NCI-H1092 (cell line): ENCODE measurements at regions not wholly inside any gene's neighbourhood (a gene's known extent, or its start where the extent isn't known, plus 50 kb on each side); places are given as distances from the start of the nearest gene placed in this dataset.

Experiments
- DNase-seq: peaks from one replicate; lab custom pipeline; 2025; lab: John Stamatoyannopoulos, UW

GRCh38 chr17:34711646-34712045, 132.3 kb downstream of the TMEM132E start:
- peak; percentile 67 for DNase-seq

GRCh38 chr17:34710226-34710625, 130.8 kb downstream of the TMEM132E start:
- no peak for DNase-seq

DNA sequence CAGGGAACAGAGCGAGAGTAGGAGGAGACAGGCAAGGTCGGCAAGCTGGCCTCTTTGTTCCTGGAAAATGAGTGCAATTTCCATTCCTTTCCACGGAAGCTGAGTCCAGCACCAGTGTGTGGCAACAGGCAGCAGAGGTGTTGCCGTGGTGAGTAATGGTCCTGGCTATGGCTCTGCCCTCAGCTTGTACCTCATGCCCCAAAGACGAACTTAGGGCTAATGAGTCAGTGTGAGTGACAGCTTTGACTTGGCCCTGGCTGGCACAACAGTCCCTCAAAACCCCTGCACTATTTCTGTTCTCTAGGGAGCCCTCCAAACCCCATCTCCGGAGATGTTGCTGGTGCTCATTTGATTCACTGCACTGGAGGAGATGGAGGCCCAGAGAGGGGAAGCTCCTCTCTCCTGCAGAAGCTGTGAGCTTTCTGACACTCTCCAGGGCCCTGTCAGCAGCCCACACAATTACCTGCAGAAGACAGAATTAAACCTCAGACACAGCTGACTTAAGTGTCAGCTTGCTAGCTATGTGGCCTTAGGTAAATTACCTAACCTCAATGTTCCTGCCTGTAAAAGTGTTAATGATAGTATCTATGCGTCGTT, 129.9 kb downstream of the TMEM132E start:
- DNase-seq, result no peak

- no peak for DNase-seq
These were observed 126.6 kb downstream of the TMEM132E start for GRCh38 chr17:34706029-34706428.

DNA sequence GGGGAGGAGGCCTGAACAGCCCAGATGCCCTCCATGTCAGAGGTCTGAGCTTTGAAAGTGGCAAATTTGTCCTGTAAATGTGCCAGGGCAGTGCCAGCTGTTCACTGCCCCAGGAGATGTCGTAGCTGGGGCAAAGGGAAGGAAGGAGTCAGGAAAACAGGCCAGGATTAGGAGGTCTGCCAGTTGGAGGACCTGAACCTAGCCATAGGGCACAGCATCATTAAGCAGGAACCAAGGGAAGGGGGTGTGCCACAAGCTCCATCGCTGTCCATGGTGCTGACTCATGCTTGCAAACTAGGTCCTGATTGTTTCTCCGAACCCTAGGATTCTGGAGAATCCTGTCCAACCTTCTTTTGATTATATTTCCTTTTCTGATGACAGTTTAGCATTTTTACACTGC, 124.2 kb downstream of the TMEM132E start:
- DNase-seq, result no peak

DNA sequence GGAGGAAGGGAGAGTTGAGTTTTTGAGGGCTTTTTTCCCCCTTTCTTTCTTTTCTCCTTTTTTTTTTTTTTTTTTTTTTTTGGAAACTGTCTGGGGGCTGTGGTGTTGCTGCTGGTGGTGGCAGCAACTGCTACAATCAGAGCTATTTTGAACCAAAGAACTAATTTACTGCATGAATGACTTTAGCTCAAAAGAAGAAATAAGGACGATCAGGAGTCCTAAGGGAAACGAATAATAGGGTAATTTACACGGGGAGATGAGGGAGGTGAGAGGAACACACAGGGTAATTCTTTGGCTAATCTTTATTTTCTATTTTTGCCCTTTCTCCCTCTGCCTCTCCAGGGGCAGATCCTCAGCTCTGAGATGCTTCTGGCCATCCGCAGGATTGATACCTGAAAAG, 119.8 kb downstream of the TMEM132E start:
- no peak for DNase-seq

- no peak for DNase-seq
These were observed 113.5 kb downstream of the TMEM132E start for GRCh38 chr17:34692920-34693319.
